Neuronal stem cell (in vitro differentiated cells): ENCODE measurements at regions not wholly inside any gene's neighbourhood (a gene's known extent, or its start where the extent isn't known, plus 50 kb on each side); places are given as distances from the start of the nearest gene placed in this dataset.

Experiments
- DNase-seq: peaks from one replicate; pipeline ENCODE4 v3.0.0-alpha.2; 2013; ENCODE audit warnings: low spot score
- H2AFZ ChIP-seq: one replicate; pipeline ENCODE4 v1.6.1; 2013; ENCODE audit warnings: mild to moderate bottlenecking, low read length, inconsistent platforms
- H2AK5ac ChIP-seq: 2 replicates; pipeline ENCODE4 v1.6.1; 2013; ENCODE audit warnings: low read depth, mild to moderate bottlenecking, inconsistent platforms, low read length, moderate library complexity, mixed read lengths
- H2BK120ac ChIP-seq: 2 replicates; pipeline ENCODE4 v1.6.1; 2013; ENCODE audit warnings: low read depth, mild to moderate bottlenecking, inconsistent platforms, low read length, moderate library complexity, mixed read lengths
- H2BK12ac ChIP-seq: one replicate; pipeline ENCODE4 v1.6.1; 2013; ENCODE audit warnings: low read length, inconsistent platforms
- H2BK15ac ChIP-seq: 2 replicates; pipeline ENCODE4 v1.6.1; 2013; ENCODE audit warnings: mild to moderate bottlenecking, low read length, inconsistent platforms, mixed read lengths
- H2BK5ac ChIP-seq: one replicate; pipeline ENCODE4 v1.6.1; 2013; ENCODE audit warnings: inconsistent platforms, mild to moderate bottlenecking, low read length, moderate library complexity
- H3K14ac ChIP-seq: one replicate; pipeline ENCODE4 v1.6.1; 2013; ENCODE audit warnings: low read length, inconsistent platforms
- H3K18ac ChIP-seq: 2 replicates; pipeline ENCODE4 v1.6.1; 2013; ENCODE audit warnings: low read length, inconsistent platforms
- H3K23ac ChIP-seq: 2 replicates; pipeline ENCODE4 v1.6.1; 2013; ENCODE audit warnings: low read depth, mild to moderate bottlenecking, mixed read lengths, low read length, inconsistent platforms; ENCODE audit not compliant: poor library complexity
- H3K27ac ChIP-seq: replicated peaks from 3 replicates; pipeline ENCODE4 v1.5.1; 2013; ENCODE audit warnings: low read length, inconsistent platforms
- H3K27me3 ChIP-seq, 3 experiments: 2 replicates each; pipeline ENCODE4 v1.6.1; 2013; ENCODE audit warnings: low read length in 3 of 3, mild to moderate bottlenecking in 2 of 3, inconsistent platforms in 1 of 3, low read depth in 1 of 3, mixed read lengths in 1 of 3, moderate library complexity in 1 of 3; ENCODE audit not compliant: control insufficient read depth in 3 of 3, insufficient read depth in 3 of 3
- H3K36me3 ChIP-seq, 2 donors: replicated peaks in 1 of 2; 2 replicates each; pipeline ENCODE4 v1.6.1; 2013; ENCODE audit warnings: low read length in 2 of 2; ENCODE audit not compliant: control insufficient read depth in 2 of 2, insufficient read depth in 2 of 2
- H3K4ac ChIP-seq: 2 replicates; pipeline ENCODE4 v1.6.1; 2013; ENCODE audit warnings: inconsistent platforms, mild to moderate bottlenecking, low read length, moderate library complexity
- H3K4me1 ChIP-seq, 2 donors: 1 replicate in 1 of 2; 2 replicates in 1 of 2; pipeline ENCODE4 v1.6.1; 2013; ENCODE audit warnings: low read length in 2 of 2, low read depth in 1 of 2; ENCODE audit not compliant: control insufficient read depth in 2 of 2, insufficient read depth in 1 of 2
- H3K4me2 ChIP-seq: one replicate; pipeline ENCODE4 v1.6.1; 2013; ENCODE audit warnings: mild to moderate bottlenecking, low read length, inconsistent platforms; ENCODE audit not compliant: insufficient read depth, poor library complexity, severe bottlenecking
- H3K4me3 ChIP-seq, 2 donors: 2 replicates each; pipeline ENCODE4 v1.5.1; 2013; ENCODE audit warnings: low read length in 2 of 2, mild to moderate bottlenecking in 2 of 2, inconsistent platforms in 1 of 2, moderate library complexity in 1 of 2
- H3K79me1 ChIP-seq: one replicate; pipeline ENCODE4 v1.6.1; 2013; ENCODE audit warnings: low read depth, mild to moderate bottlenecking, inconsistent platforms, low read length, moderate library complexity
- H3K9ac ChIP-seq: one replicate; pipeline ENCODE4 v1.6.1; 2013; ENCODE audit warnings: mild to moderate bottlenecking, low read depth, low read length, inconsistent platforms; ENCODE audit not compliant: poor library complexity
- H3K9me3 ChIP-seq, 2 donors: replicated peaks in 1 of 2; 2 replicates each; pipeline versions ENCODE3 to v1.6.1; 2013; ENCODE audit warnings: low read length in 2 of 2, mild to moderate bottlenecking in 2 of 2, inconsistent platforms in 1 of 2, low read depth in 1 of 2, mixed read lengths in 1 of 2, moderate library complexity in 1 of 2; ENCODE audit not compliant: control insufficient read depth in 2 of 2, insufficient read depth in 1 of 2
- H4K8ac ChIP-seq: one replicate; pipeline ENCODE4 v1.6.1; 2013; ENCODE audit warnings: low read depth, mild to moderate bottlenecking, inconsistent platforms, low read length, moderate library complexity
- H4K91ac ChIP-seq: one replicate; pipeline ENCODE4 v1.6.1; 2013; ENCODE audit warnings: low read length, low read depth, mild to moderate bottlenecking, inconsistent platforms; ENCODE audit not compliant: poor library complexity
- WGBS, 2 donors: extraction: QIAGEN DNeasy Blood & Tissue Kit; methylation state at CpG; one replicate each; pipeline ENCODE4 v1.1.7; 2013; ENCODE audit warnings: missing lambda C conversion rate in 2 of 2, mixed read lengths in 1 of 2; ENCODE audit not compliant: insufficient read length in 2 of 2, insufficient replicate concordance in 1 of 2; ENCODE audit errors: extremely low coverage in 2 of 2; 5-methylcytosine and 5-hydroxymethylcytosine counted together

- no peak overlapping the region for H2BK12ac ChIP-seq
- H2BK15ac ChIP-seq = no peak overlapping the region
- H3K14ac ChIP-seq = no peak overlapping the region
- no peak overlapping the region for H3K18ac ChIP-seq
- H3K79me1 ChIP-seq = no peaks in the 10 kb centered on the region
- H3K4me3 ChIP-seq = no peak overlapping the region
- H3K4me2 ChIP-seq = no peak overlapping the region
- H4K8ac ChIP-seq = no peak overlapping the region
- H3K36me3 ChIP-seq = peaks cover 0 to 2% of the 10 kb centered on the region in 2 donors
- H2AK5ac ChIP-seq = no peak overlapping the region
- H3K9ac ChIP-seq = no peak overlapping the region
- no peak overlapping the region for H3K27ac ChIP-seq
- no peak overlapping the region for H2BK120ac ChIP-seq
- no peak overlapping the region for H2AFZ ChIP-seq
- H3K27me3 ChIP-seq = no peaks in the 10 kb centered on the region
- no peak overlapping the region for H2BK5ac ChIP-seq
- WGBS, 2 donors = no CpG with 5 or more reads among the region's 3 CpGs
- no peak overlapping the region for H4K91ac ChIP-seq
- no peak overlapping the region for H3K4ac ChIP-seq
- H3K23ac ChIP-seq = no peak overlapping the region
- no peaks in the 10 kb centered on the region for H3K4me1 ChIP-seq
- peaks cover 0 to 9% of the 10 kb centered on the region in 2 donors for H3K9me3 ChIP-seq
- no peak for DNase-seq
Observed at GRCh38 chr16:49081554-49081953, 200.1 kb downstream of the CBLN1 start.

GRCh38 chr16:49081086-49081485 is 200.6 kb downstream of the CBLN1 start:
- H3K4me2 ChIP-seq = no peak overlapping the region
- no peak overlapping the region for H3K4ac ChIP-seq
- H3K4me3 ChIP-seq = no peak overlapping the region
- no peak overlapping the region for H2BK15ac ChIP-seq
- no peak overlapping the region for H4K91ac ChIP-seq
- no peaks in the 10 kb centered on the region for H3K4me1 ChIP-seq
- no peak overlapping the region for H2BK5ac ChIP-seq
- H3K18ac ChIP-seq = no peak overlapping the region
- peaks cover 0 to 2% of the 10 kb centered on the region in 2 donors for H3K36me3 ChIP-seq
- no peak for DNase-seq
- H3K27ac ChIP-seq = no peak overlapping the region
- H3K14ac ChIP-seq = peak overlapping the region; percentile 48
- H3K23ac ChIP-seq = no peak overlapping the region
- H2BK12ac ChIP-seq = no peak overlapping the region
- H2AFZ ChIP-seq = no peak overlapping the region
- no peak overlapping the region for H4K8ac ChIP-seq
- peaks cover 0 to 9% of the 10 kb centered on the region in 2 donors for H3K9me3 ChIP-seq
- no peak overlapping the region for H2AK5ac ChIP-seq
- no CpG with 5 or more reads among the region's 11 CpGs for WGBS, 2 donors
- no peak overlapping the region for H3K9ac ChIP-seq
- no peak overlapping the region for H2BK120ac ChIP-seq
- H3K27me3 ChIP-seq = no peaks in the 10 kb centered on the region
- H3K79me1 ChIP-seq = no peaks in the 10 kb centered on the region

- no peak overlapping the region for H3K4ac ChIP-seq
- H4K91ac ChIP-seq = no peak overlapping the region
- H2BK15ac ChIP-seq = no peak overlapping the region
- H3K4me1 ChIP-seq = no peaks in the 10 kb centered on the region
- no peak overlapping the region for H3K4me2 ChIP-seq
- no peak overlapping the region for H3K23ac ChIP-seq
- no peak overlapping the region for H2AFZ ChIP-seq
- WGBS, 2 donors = no CpG with 5 or more reads among the region's 7 CpGs
- H3K9me3 ChIP-seq = peaks cover 0 to 2% of the 10 kb centered on the region in 2 donors
- no peaks in the 10 kb centered on the region for H3K27me3 ChIP-seq
- no peak overlapping the region for H3K14ac ChIP-seq
- H3K4me3 ChIP-seq = no peak overlapping the region
- H3K27ac ChIP-seq = no peak overlapping the region
- no peak overlapping the region for H3K18ac ChIP-seq
- H3K36me3 ChIP-seq = no peaks in the 10 kb centered on the region
- DNase-seq = no peak
- H2BK12ac ChIP-seq = no peak overlapping the region
- H4K8ac ChIP-seq = no peak overlapping the region
- no peak overlapping the region for H3K9ac ChIP-seq
- no peak overlapping the region for H2BK5ac ChIP-seq
- H2BK120ac ChIP-seq = no peak overlapping the region
- no peaks in the 10 kb centered on the region for H3K79me1 ChIP-seq
- H2AK5ac ChIP-seq = no peak overlapping the region
Observed at GRCh38 chr16:49078571-49078970, 203.1 kb downstream of the CBLN1 start.

- Histone ChIP-seq H4K8ac (no peak overlapping the region), H3K4ac (no peak overlapping the region), H3K27me3 (no peaks in the 10 kb centered on the region), H3K18ac (no peak overlapping the region), H3K27ac (no peak overlapping the region), H2BK12ac (no peak overlapping the region), H3K4me1 (no peaks in the 10 kb centered on the region), H2AFZ (no peak overlapping the region), H2BK120ac (no peak overlapping the region), H4K91ac (no peak overlapping the region), H3K36me3 (no peaks in the 10 kb centered on the region), H3K4me2 (no peak overlapping the region), H3K4me3 (no peak overlapping the region), H3K23ac (no peak overlapping the region), H3K9ac (no peak overlapping the region), H3K14ac (no peak overlapping the region), H2BK15ac (no peak overlapping the region), H2BK5ac (no peak overlapping the region), H3K9me3 (peaks cover 0 to 2% of the 10 kb centered on the region in 2 donors), H2AK5ac (no peak overlapping the region), H3K79me1 (no peaks in the 10 kb centered on the region)
- WGBS, 2 donors = no CpG with 5 or more reads among the region's 1 CpG
- DNase-seq = no peak
Observed at GRCh38 chr16:49078104-49078503, 203.5 kb downstream of the CBLN1 start.
